Activated CD4-positive, alpha-beta T cell treated with anti-CD3 and anti-CD28 coated beads, Interleukin-2, amount 50 U/mL, for 48 hours (primary cell): ENCODE measurements at regions not wholly inside any gene's neighbourhood (a gene's known extent, or its start where the extent isn't known, plus 50 kb on each side); places are given as distances from the start of the nearest gene placed in this dataset.
"Not testable (repeated sequence)": the region's sequence is repeated elsewhere in the genome, so short reads cannot be mapped to it uniquely, and the experiment has no call there.

Source experiments
- DNase-seq, 2 experiments: peaks; one replicate each; pipeline ENCODE4 v3.0.0-alpha.2; 2020

- DNase-seq, result no peak
Observed at GRCh38 chr12:90250766-90251165, 542.1 kb upstream of the ATP2B1 start.

GRCh38 chr12:90250042-90250441 is 541.4 kb upstream of the ATP2B1 start:
- no peak for DNase-seq

GRCh38 chr12:90246688-90247087 is 538.0 kb upstream of the ATP2B1 start:
- DNase-seq, result no peak

- DNase-seq, result no peak
Observed at GRCh38 chr12:90245391-90245790, 536.8 kb upstream of the ATP2B1 start.

GRCh38 chr12:90244232-90244631 is 535.6 kb upstream of the ATP2B1 start:
- no peak for DNase-seq

DNA sequence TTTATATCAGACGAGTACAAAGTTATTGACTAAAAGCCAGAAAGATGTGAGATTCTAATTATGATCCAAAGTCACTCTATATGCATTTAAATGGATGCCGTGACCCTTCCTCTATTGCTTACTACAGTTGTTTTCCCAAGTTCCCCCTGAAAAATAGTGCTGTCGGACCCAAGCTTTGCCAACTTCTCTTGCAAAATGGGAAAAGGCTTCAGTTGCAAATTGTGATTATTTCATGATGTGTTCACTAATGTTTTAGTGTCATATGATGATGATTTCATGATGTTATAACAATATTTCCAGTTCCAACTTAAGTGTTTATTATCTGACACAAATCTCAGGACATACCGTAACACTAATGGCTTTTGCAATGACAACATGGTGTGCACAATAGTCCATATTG is 534.6 kb upstream of the ATP2B1 start:
- DNase-seq, result no peak

- DNase-seq, result no peak
Observed at GRCh38 chr12:90239732-90240260, 531.2 kb upstream of the ATP2B1 start.

- no peak for DNase-seq
Observed at GRCh38 chr12:90238663-90239271, 530.1 kb upstream of the ATP2B1 start.

- no peak for DNase-seq
Observed at GRCh38 chr12:90237841-90238240, 529.2 kb upstream of the ATP2B1 start.

DNA sequence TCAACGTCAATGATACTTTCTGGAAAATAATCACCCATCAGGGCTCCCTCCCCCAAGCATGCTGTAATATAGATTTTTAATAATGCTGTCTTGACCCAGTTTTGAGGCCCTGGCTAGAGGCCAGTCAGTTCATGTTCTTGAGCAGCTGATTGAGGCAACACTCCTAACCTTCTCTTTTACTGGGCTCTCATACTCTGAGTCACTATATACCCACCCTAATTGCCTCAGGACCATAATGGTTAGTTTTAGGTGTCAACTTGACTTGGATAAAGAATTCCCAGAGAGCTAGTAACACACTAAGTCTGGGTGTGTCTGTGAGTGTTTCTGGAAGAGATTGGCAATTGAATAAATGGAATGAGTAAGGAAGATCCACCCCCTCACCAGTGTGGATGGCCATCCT is 527.0 kb upstream of the ATP2B1 start:
- no peak for DNase-seq

DNA sequence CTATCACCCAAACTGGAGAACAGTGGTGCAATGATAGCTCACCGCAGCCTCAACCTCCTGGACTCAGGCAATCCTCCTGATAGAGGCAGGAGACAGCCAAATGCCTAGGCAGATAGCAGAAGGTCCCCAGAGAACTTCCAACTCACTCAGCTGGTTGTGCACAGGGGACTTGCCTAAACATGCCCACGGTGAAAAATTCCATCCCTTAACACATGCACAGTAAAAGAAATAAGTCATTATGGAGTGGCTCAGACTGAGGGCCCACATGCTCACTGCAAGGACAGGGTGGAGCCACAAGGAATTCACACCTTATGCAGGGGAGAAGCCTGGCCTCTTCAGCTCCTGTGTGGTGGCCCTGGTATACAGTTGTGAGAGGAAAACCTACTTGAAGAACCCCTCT is 525.8 kb upstream of the ATP2B1 start:
- no peak for DNase-seq

DNA sequence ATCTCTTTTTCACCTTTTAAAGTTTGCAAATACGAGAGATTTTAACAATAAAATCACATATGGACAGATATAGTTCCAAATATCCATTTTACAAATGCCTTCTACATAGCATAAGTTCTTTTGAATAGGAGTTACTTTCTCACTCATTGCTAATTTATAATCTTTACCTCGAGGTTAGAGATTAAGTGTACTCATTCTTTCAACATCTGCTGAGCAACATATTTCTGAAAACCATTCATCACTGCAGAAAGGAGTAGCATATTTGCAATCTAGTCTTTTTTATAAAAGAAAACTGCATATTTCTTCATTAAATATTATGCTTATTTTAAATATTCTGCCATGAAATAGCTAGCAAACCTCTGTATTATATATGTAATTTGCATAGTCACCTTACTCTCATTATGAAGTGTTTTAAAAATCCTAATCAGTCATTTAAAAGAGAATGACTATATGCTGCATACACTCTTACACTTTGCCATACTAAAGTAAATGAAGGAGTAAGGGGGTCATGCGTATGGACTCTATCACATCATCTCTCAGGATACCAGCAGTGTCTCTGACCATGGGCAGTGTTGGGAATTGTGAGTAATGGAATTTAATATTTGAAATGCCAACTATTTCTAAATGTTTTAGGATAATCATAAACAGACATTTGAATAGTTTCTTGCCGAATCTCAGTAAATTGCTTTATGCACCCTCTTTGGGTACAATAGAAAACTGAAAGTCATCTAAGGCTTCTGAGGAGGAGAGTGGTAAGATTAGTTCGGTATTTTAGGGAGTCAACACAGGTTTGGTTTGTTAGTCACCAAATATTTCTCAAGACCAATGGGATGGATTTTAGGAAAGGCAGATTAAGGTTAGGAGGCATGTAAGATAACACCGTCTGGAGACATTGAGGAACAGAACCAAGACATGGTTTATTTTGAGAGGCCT is 524.8 kb upstream of the ATP2B1 start:
- no peak for DNase-seq

DNA sequence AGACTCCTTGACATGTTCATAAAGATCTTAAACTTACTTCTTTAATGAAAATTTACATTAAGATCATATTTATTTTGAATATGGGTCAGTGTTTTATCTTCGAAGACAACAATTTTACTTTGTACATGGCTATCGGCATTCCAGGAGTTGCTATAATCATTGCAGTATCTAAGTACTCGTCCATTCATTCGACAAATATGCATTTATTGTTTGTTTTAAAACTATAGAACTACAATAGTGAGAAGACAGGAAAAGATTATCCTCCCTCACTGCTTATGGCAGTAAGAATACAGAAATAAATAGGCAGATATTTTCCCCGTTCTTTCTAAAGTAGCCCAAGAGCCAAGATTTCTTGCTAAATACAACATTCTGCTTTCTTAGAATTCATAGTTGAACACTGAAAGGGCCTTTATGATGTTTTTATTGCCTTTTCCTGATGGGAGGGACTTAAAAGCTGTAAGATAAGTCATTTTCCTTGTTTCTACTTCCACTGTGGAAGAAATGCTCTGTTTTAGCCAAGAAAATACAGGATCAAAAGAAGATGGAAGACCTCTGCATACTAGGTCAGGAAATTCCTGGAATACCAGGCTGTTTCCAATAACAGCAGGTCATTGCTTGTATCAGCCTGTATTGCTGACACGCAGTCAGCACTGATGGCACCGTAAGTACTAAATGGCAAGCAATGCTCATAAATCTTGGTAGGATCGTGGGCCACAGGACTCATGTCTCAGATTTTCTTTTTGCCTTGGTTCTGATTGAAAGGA is 521.0 kb upstream of the ATP2B1 start:
- no peak for DNase-seq

- DNase-seq, result no peak
Observed at GRCh38 chr12:90226211-90226610, 517.6 kb upstream of the ATP2B1 start.

- no peak for DNase-seq
Observed at GRCh38 chr12:90216815-90217214, 508.2 kb upstream of the ATP2B1 start.

- no peak for DNase-seq
Observed at GRCh38 chr12:90216020-90216552, 507.4 kb upstream of the ATP2B1 start.

DNA sequence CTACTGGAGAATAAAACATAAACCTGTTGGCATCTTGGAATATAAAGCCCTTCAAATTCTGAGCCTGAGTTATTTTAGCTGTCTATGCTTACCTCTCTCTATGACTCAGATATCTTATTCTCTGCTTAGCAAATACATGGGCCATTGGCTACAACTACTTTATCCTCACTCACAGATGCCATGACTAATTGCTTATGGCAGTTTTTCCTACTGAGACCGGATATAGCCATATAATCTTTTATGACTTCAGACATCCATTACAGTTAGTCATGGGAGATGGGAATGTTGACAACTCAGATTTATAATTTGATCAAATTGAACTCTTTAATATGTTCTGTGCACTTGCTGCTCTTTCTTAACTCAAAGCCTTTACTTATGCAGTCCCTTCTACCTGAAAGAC is 502.4 kb upstream of the ATP2B1 start:
- DNase-seq, result no peak

DNA sequence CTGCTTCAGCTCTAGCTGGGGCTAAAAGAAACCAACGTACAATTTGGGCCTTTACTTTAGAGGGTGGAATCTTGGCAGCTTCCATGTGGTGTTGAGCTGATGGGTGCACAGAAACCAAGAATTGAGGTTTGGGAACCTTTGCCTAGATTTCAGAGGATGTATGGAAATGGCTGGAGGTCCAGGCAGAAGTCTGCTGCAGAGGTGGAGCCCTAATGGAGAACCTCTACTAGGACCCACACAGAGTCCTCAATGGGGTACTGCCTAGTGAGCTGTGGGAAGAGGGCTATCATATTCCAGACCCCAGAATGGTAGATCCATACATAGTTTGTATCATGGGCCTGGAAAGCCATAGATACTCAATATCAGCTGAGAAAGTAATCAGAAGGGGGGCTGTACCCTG is 500.4 kb upstream of the ATP2B1 start:
- DNase-seq, result no peak

DNA sequence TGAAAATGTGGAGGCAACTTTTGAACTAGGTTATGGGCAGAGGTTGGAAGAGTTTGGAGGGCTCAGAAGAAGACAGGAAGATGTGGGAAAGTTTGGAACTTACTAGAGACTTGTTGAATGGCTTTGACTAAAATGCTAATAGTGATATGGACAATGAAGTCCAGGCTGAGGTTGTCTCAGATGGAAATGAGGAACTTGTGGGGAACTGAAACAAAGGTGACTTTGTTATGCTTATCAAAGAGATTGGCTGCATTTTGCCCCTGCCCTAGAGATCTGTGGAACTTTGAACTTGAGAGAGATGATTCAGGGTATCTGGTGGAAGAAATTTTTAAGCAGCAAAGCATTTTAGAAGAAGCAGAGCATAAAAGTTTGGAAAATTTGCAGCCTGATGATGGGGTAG is 499.7 kb upstream of the ATP2B1 start:
- not testable (repeated sequence) for DNase-seq

DNA sequence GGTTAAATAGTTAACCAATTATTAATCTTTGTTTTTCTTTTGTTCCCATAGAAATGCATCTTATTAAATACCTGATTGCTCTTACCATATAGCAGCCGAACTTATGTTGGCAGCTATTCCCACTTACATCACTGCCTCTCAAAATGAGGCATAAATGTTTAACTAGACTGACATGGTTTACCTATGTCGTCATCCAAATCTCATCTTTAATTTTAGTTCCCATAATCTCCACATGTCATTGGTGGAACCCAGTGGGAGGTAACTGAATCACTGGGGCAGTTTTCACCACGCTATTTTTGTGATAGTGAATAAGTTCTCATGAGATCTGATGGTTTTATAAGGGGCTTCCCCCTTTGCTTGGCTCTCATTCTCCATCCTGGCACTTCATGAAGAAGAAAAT is 499.2 kb upstream of the ATP2B1 start:
- DNase-seq, result no peak

DNA sequence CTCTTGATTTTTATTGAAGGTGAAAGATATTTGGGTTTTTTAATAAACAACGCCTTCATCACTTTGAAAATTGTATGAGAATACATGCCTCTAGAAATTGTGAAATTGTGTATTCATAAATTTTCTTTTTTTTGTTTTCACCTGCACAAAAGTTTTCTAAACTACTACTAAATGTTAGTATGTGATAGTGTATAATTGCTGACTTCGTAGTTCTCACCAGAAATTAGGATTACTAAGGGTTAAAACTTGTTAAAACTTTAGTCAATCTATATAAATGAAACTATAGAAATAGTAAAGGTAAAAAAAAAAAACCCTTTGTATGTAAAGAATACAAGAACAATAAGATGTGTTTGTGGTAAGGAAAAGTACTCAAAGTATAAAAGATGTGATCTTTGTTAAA is 496.5 kb upstream of the ATP2B1 start:
- DNase-seq, result no peak

DNA sequence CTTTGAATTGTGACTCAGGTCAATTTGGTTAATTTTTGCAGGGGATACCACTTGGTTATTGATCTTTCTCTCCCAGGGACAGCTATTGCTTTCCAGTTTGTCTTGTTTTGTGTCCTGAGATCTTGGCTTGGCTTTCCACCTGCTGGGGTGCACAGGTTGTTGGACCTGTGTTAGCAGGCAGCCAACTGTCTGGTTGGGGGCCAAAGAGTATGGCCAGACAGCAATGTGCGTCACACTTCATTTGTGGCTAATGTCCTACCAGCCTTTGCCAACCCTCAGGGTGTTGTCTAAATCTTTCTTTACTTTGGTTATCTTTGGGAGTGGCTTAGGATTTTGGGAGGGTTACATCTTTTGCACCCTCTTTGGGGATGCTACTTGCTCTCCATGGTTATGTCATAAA is 494.9 kb upstream of the ATP2B1 start:
- no peak for DNase-seq

DNA sequence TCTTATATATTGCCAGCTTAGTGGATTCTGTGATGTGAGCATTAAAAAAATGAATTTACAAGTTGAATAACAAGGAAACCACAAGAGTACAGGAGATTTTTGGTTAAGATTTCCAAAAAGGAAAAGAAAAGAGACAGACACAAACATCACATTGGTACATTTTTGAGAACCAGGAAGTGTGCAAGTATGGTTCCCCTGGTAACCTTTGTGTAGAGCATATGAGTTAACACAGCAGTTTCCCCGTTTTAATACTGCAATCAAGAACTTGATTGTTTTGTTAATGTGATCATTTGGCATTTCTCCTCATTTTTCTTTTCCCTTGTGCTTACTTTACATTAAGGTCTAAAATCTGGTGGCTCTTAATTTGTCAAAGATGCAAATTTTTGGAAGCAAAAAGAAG is 490.4 kb upstream of the ATP2B1 start:
- DNase-seq, result no peak
